CD4-positive, CD25-positive, alpha-beta regulatory T cell (primary cell): ENCODE measurements at regions not wholly inside any gene's neighbourhood (a gene's known extent, or its start where the extent isn't known, plus 50 kb on each side); places are given as distances from the start of the nearest gene placed in this dataset.
"Not testable (repeated sequence)": the region's sequence is repeated elsewhere in the genome, so short reads cannot be mapped to it uniquely, and the experiment has no call there.

ENCODE experiments used
- ATAC-seq, 2 donors: fragments of 150-1000 bp; cut with Tn5 transposase; one replicate each; pipeline ENCODE4 v1.10.0; 2021; ENCODE audit warnings: low read depth in 2 of 2, moderate number of reproducible peaks in 2 of 2, moderate library complexity in 1 of 2
- DNase-seq, 3 donors: peaks; one replicate each; pipeline versions ENCODE4 v3.0.0 to v3.0.0-alpha.2; 2012 to 2022; ENCODE audit warnings: mixed read lengths in 1 of 3
- H3K27ac ChIP-seq: one replicate; pipeline ENCODE4 v1.7.0; 2013; ENCODE audit warnings: mild to moderate bottlenecking, low read length; ENCODE audit not compliant: insufficient read depth, poor library complexity, severe bottlenecking
- H3K27me3 ChIP-seq: one replicate; pipeline ENCODE4 v1.7.0; 2013; ENCODE audit warnings: low read length; ENCODE audit not compliant: control insufficient read depth, insufficient read depth
- H3K36me3 ChIP-seq: one replicate; pipeline ENCODE4 v1.7.0; 2013; ENCODE audit warnings: mild to moderate bottlenecking, low read length, moderate library complexity; ENCODE audit not compliant: control insufficient read depth, insufficient read depth
- H3K4me1 ChIP-seq: 2 replicates; pipeline ENCODE4 v1.7.0; 2013; ENCODE audit warnings: mild to moderate bottlenecking, low read length; ENCODE audit not compliant: insufficient read depth, control insufficient read depth, poor library complexity, severe bottlenecking
- H3K4me3 ChIP-seq: one replicate; pipeline ENCODE4 v1.7.0; 2013; ENCODE audit warnings: low read depth, mild to moderate bottlenecking, low read length, moderate library complexity
- H3K9me3 ChIP-seq, 2 experiments: 1 replicate in 1 of 2; 2 replicates in 1 of 2; pipeline ENCODE4 v1.7.0; 2013; ENCODE audit warnings: low read length in 2 of 2, mild to moderate bottlenecking in 1 of 2, moderate library complexity in 1 of 2; ENCODE audit not compliant: control insufficient read depth in 2 of 2
- H3K27ac Mint-ChIP-seq, 3 donors: one replicate each; pipeline ENCODE4 v1.8.0; 2020 to 2022; ENCODE audit warnings: mild to moderate bottlenecking in 3 of 3, mixed read lengths in 3 of 3, moderate library complexity in 2 of 3
- H3K27me3 Mint-ChIP-seq: one replicate; pipeline ENCODE4 v1.8.0; 2022; ENCODE audit warnings: mild to moderate bottlenecking, mixed read lengths
- H3K36me3 Mint-ChIP-seq: one replicate; pipeline ENCODE4 v1.8.0; 2020; ENCODE audit warnings: mixed read lengths
- H3K4me1 Mint-ChIP-seq, 4 donors: one replicate each; pipeline ENCODE4 v1.8.0; 2020 to 2022; ENCODE audit warnings: mixed read lengths in 4 of 4, mild to moderate bottlenecking in 1 of 4
- H3K4me3 Mint-ChIP-seq, 4 donors: one replicate each; pipeline ENCODE4 v1.8.0; 2020 to 2022; ENCODE audit warnings: mild to moderate bottlenecking in 4 of 4, mixed read lengths in 4 of 4, moderate library complexity in 3 of 4
- H3K9me3 Mint-ChIP-seq, 7 donors: one replicate each; pipeline ENCODE4 v1.8.0; 2020 to 2022; ENCODE audit warnings: mixed read lengths in 7 of 7, mild to moderate bottlenecking in 3 of 7, moderate library complexity in 2 of 7

- H3K4me3 Mint-ChIP-seq: no peak overlapping the region
- H3K27me3 Mint-ChIP-seq: no peaks in the 10 kb centered on the region
- ATAC-seq (no peak), DNase-seq (no peak)
- no peaks in the 10 kb centered on the region for H3K36me3 Mint-ChIP-seq
- Histone ChIP-seq H3K36me3 (no peaks in the 10 kb centered on the region), H3K4me1 (no peaks in the 10 kb centered on the region), H3K27me3 (no peaks in the 10 kb centered on the region), H3K9me3 (peaks cover 2 to 30% of the 10 kb centered on the region in 2 experiments), H3K4me3 (no peak overlapping the region), H3K27ac (no peak overlapping the region)
- no peak overlapping the region for H3K27ac Mint-ChIP-seq
- H3K9me3 Mint-ChIP-seq: peaks cover 6 to 37% (median 16%) of the 10 kb centered on the region in 7 donors
- no peaks in the 10 kb centered on the region for H3K4me1 Mint-ChIP-seq
Observed at GRCh38 chr7:63106506-63107388, 891.9 kb upstream of the ZNF722 start.

- not testable (repeated sequence) for H3K36me3 Mint-ChIP-seq, H3K27me3 ChIP-seq, H3K4me1 ChIP-seq, DNase-seq, H3K4me1 Mint-ChIP-seq, H3K4me3 Mint-ChIP-seq, H3K27ac Mint-ChIP-seq, H3K36me3 ChIP-seq, ATAC-seq, H3K27me3 Mint-ChIP-seq, H3K27ac ChIP-seq, H3K4me3 ChIP-seq
- peaks cover 0 to 31% of the 10 kb centered on the region in 2 experiments for H3K9me3 ChIP-seq
- peaks cover 3 to 25% (median 12%) of the 10 kb centered on the region in 7 donors for H3K9me3 Mint-ChIP-seq
Observed at GRCh38 chr7:63111511-63111910, 887.1 kb upstream of the ZNF722 start.

DNA sequence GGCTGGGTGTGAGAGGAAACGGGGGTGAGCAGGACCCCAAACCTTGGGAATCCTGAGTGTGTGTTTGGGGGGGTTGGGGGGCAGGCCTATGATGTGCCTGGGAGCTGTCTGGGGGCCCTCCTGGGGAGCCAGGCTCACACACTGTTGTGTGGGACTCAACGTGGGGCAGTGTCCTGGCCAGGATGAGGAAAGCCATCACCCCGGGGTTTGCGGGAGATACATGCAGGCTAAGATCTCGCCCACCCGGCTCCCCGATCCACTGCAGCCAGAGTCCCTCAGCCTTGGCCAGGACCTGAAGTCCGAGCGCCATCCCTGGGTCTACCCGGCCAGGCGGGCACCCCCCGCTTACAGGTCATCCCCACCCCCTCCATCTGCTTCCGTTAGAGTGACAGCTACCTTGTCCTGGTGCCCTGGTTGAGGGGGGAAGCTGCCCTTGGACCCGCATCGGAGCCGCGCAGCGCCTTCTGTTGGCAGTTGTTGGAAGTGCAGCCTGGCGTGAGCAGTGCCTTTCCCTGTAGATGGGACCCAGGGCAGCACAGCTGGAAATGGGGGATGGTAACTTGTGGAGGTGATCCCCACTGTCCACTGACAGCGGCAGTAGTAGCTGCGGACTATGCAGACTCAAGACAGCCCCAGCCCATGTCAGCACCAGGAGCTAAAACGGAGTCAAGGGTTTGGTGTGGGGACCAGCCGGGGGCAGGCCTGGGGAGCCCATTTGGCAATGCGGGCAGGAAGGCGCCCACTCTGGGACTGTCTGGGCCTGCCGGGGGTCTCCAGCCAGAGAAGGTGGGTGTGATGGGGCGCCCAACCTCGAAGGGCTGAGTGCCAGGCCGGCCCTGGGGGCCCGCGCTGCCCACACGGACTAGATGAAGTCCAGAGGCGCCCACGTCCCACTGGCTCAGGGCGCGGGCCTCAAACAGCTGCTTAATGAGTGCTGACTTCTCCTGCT lies 885.6 kb upstream of the ZNF722 start:
- Mint-ChIP-seq H3K36me3 (no peaks in the 10 kb centered on the region), H3K9me3 (peaks cover 3 to 21% (median 12%) of the 10 kb centered on the region in 7 donors), H3K4me3 (no peak overlapping the region), H3K27me3 (no peaks in the 10 kb centered on the region), H3K27ac (no peak overlapping the region), H3K4me1 (no peaks in the 10 kb centered on the region)
- Histone ChIP-seq H3K4me1 (no peaks in the 10 kb centered on the region), H3K36me3 (no peaks in the 10 kb centered on the region), H3K27ac (no peak overlapping the region), H3K9me3 (peaks cover 1 to 34% of the 10 kb centered on the region in 2 experiments), H3K4me3 (no peak overlapping the region), H3K27me3 (no peaks in the 10 kb centered on the region)
- no peak for DNase-seq
- ATAC-seq: no peak

- Mint-ChIP-seq H3K4me3 (no peak overlapping the region), H3K27ac (no peak overlapping the region), H3K27me3 (no peaks in the 10 kb centered on the region), H3K4me1 (no peaks in the 10 kb centered on the region), H3K9me3 (peaks cover 5 to 21% (median 12%) of the 10 kb centered on the region in 7 donors), H3K36me3 (no peaks in the 10 kb centered on the region)
- H3K27ac ChIP-seq: no peak overlapping the region
- DNase-seq: no peak
- peaks cover 2 to 30% of the 10 kb centered on the region in 2 experiments for H3K9me3 ChIP-seq
- H3K36me3 ChIP-seq: no peaks in the 10 kb centered on the region
- no peaks in the 10 kb centered on the region for H3K4me1 ChIP-seq
- no peaks in the 10 kb centered on the region for H3K27me3 ChIP-seq
- no peak overlapping the region for H3K4me3 ChIP-seq
- no peak for ATAC-seq
Observed at GRCh38 chr7:63113713-63114285, 884.9 kb upstream of the ZNF722 start.

GRCh38 chr7:63114371-63114985 lies 884.2 kb upstream of the ZNF722 start:
- Histone ChIP-seq H3K36me3 (no peaks in the 10 kb centered on the region), H3K27me3 (no peaks in the 10 kb centered on the region), H3K27ac (no peak overlapping the region), H3K9me3 (peaks cover 5 to 30% of the 10 kb centered on the region in 2 experiments), H3K4me1 (no peaks in the 10 kb centered on the region), H3K4me3 (no peak overlapping the region)
- Mint-ChIP-seq H3K4me3 (no peak overlapping the region), H3K27ac (no peak overlapping the region), H3K27me3 (no peaks in the 10 kb centered on the region), H3K4me1 (no peaks in the 10 kb centered on the region), H3K9me3 (peaks cover 5 to 23% (median 11%) of the 10 kb centered on the region in 7 donors), H3K36me3 (no peaks in the 10 kb centered on the region)
- ATAC-seq: no peak
- no peak for DNase-seq
